ENCODE measurements at regions not wholly inside any gene's neighbourhood (a gene's known extent, or its start where the extent isn't known, plus 50 kb on each side); places are given as distances from the start of the nearest gene placed in this dataset.
A peak's percentile ranks its signal among the peaks of the same experiment; 100 is the strongest.

- DNase-seq, result no peak
Observed at GRCh38 chr17:77366206-77366557, 225.4 kb downstream of the SEC14L1 start.

- peak; percentile 33 for DNase-seq
Observed at GRCh38 chr17:77366558-77367245, 225.9 kb downstream of the SEC14L1 start.

GRCh38 chr17:77369544-77369971 is 228.8 kb downstream of the SEC14L1 start:
- no peak for DNase-seq

GRCh38 chr17:77370586-77370985 is 229.8 kb downstream of the SEC14L1 start:
- peak; percentile 36 for DNase-seq

GRCh38 chr17:77371117-77371887 is 230.5 kb downstream of the SEC14L1 start:
- no peak for DNase-seq

GRCh38 chr17:77371888-77372443 is 231.2 kb downstream of the SEC14L1 start:
- DNase-seq, result no peak

DNA sequence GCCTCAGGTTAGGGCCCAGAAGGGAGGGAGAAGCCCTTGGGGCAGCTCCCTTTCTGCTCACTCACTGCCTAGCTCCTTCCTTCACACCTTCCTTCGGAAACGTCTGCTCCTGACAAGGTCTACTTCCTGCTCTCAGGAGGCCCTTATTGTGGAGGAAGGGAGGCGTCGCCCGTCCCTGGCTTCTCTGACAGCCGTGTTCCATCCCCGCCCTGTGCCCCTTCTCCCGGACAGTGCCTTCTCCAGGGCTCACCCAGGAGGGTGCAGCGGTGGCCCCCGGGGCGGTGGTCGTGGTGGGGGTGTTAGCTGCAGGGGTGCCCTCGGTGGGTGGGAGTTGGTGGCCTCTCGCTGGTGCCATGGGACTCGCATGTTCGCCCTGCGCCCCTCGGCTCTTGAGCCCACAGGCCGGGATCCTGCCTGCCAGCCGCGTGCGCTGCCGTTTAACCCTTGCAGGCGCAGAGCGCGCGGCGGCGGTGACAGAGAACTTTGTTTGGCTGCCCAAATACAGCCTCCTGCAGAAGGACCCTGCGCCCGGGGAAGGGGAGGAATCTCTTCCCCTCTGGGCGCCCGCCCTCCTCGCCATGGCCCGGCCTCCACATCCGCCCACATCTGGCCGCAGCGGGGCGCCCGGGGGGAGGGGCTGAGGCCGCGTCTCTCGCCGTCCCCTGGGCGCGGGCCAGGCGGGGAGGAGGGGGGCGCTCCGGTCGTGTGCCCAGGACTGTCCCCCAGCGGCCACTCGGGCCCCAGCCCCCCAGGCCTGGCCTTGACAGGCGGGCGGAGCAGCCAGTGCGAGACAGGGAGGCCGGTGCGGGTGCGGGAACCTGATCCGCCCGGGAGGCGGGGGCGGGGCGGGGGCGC is 231.9 kb downstream of the SEC14L1 start:
- peak; percentile 96 for DNase-seq

DNA sequence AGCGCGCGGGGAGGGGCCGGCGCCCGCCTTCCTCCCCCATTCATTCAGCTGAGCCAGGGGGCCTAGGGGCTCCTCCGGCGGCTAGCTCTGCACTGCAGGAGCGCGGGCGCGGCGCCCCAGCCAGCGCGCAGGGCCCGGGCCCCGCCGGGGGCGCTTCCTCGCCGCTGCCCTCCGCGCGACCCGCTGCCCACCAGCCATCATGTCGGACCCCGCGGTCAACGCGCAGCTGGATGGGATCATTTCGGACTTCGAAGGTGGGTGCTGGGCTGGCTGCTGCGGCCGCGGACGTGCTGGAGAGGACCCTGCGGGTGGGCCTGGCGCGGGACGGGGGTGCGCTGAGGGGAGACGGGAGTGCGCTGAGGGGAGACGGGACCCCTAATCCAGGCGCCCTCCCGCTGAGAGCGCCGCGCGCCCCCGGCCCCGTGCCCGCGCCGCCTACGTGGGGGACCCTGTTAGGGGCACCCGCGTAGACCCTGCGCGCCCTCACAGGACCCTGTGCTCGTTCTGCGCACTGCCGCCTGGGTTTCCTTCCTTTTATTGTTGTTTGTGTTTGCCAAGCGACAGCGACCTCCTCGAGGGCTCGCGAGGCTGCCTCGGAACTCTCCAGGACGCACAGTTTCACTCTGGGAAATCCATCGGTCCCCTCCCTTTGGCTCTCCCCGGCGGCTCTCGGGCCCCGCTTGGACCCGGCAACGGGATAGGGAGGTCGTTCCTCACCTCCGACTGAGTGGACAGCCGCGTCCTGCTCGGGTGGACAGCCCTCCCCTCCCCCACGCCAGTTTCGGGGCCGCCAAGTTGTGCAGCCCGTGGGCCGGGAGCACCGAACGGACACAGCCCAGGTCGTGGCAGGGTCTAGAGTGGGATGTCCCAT is 232.8 kb downstream of the SEC14L1 start:
- DNase-seq, result peak; percentile 60

DNA sequence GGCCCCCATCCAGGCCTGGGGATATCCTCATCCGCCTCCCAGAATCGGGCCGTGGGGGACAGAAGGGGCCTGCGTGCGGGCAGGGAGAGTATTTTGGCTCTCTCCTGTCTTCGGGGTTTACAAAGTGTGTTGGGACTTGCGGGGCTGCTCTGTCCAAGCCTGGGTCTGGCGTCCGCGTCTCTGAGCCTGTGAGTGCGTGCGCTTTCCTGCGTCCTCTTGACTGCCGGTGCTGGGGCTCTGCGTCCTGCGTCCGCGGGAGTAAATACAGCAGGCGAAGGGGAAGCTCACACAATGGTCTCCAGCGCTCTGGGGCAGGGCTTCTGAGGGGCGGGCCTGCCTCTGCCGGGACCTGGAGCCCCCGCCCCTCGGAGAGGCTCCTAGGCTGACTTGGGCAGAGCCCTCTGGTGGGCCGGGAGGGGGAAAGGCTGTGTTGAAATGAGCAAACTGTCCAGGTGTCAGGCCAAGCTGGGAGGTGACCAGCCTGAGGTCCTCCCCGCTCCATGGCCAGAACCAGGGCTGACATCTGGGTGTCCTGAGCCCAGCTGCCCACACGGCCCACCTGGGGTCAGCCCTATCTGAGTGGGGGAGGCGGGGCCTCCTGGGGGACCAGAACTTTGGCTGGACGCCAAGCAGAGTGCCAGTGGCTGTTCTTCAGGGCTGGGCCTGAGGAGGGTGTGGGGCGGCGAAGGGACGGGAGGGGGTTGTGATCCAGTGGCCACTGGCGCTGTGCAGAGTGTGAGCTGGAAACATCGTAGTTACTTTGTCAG is 233.6 kb downstream of the SEC14L1 start:
- DNase-seq, result peak; percentile 89

DNA sequence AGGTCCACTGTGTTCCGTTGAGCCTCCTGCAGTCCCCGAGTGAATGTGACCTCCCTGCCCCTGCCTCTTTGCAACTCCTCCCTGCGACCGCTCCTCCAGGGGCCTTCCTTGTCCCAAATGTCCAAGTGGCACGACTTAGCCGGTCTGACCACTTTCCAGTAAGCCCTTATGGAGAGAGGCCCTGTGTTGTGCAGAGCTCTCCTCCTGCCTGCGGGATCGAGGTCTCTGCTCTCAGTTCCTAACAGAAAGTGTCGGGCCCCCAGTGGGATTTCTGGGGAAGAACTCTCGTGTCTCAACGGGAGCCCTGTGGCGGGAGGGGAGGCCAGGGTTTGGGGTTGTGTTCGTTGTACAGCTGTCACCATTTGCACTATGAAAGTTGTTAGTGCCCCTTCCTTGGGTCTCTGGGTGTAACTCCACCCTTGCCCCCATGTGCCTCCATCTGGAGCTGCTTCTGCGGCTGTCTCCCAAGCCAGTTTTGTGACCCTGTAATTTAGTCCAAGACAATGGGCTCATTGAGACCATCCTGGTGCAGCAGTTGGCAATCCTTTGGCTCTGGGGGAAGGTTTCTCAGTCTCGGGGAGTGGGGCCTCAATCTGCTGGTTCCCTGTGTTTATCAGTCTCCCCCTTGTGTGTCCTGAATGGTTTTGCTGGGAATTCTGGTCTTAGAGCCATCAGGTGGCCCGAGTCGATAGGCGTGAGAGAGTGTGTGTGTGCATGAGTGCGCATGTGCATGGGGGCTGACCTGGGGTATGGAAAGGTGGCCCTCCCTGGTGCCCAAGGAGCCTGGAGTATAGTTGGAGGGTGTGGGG is 234.5 kb downstream of the SEC14L1 start:
- DNase-seq, result no peak

DNA sequence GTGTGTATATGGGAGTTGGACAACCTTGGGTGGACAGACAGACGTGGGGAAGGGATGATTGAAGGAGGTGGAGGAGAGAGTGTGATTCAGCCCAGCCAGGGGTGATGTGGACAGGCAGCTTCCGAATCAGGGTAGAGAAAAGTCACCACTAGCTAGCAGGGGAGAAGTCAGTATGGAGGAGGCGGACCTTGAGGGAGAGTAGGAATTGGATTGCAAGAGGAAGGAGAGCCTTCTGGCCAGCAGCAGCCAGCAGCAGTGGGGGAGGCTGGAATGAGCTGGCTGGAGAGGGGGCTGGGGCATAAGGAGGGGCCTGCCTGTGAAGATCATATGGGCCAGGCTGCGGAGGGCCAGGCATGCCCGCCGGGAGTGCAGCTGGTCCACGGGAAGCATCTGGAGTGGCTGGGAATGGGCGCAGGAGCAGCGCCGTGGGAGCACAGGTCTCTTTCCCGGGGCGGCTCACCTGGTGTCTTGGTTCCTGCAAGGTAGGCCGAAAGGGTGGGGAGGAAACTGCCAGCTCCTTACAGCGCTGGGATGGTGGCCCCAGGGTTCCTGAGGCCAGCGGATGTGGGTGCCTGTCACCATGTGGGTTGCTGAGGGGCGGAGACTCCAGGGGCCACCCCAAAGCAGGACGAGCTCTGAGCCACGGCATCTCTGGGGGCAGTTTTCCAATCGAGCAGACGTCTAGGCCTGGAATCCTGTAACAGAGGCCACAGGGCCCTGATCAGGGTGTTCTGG is 235.3 kb downstream of the SEC14L1 start:
- DNase-seq, result peak; percentile 76

DNA sequence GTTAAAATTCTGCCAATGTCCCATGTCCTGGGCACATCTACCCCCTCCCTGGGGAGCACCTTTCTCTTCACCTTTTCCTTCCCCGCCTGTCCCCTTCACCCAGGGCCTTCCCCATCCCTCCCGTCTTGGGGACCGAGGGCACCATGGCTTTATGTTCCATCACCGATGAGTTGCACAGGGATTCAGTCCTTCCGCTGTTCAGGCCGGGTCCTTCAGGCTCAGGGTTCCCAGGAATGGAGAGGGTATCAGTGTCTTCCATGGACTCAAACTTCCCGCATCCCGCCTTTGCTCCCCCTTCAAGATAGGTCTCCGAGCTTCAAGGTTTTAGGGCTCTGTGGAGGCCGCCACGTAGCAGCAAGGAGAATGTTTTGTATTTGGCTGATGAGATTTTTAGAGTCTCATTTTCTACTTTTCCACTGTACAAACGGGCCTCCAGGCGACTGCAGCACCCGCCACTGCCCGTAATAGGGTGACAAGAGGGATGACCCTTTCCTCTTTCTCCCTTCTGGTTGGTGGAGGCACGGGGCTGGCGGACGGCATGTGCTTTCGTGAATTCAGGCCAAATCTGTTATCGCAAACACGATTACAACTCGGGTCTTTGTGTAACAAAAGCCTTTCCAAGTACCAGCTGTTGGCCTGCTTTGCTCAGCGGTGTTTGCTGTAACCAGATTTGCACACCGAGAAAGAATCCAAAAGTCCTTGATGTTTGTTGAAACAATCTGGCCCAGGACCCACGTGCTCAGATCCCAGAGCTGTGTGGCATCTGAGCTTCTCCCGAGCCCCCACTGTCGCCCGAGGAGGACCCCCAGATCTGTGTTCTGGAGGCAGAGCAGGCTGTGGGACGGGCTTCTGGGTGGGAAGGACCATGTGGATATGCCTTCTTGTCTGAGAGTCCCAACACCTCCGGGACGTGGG is 236.3 kb downstream of the SEC14L1 start:
- no peak for DNase-seq

DNA sequence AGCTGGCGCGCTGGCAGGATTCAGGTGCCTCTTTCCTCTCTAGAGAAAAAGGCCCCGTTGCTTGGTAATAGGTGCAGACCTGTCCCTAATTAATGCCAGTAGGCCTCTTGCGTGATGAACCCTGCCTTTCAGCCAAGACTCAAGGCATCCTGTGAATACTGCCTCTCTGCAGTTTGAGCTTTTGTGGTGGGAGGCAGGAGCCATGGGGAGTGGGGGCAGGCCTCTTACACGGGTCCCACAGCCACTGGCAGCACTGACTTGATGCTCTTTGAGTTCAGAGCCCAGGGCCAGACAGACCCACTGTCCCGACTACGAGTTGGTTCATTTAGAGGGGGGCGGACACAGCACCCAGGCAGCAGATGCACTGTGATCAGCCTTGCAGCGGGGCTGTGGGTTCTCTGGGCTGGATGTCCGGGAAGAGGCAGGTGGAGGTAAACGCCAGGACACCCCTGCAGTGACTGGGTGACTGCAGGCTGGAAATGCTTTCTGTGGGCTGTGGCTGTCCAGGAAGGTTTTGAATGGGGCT is 237.0 kb downstream of the SEC14L1 start:
- no peak for DNase-seq

GRCh38 chr17:77378318-77379064 is 237.7 kb downstream of the SEC14L1 start:
- no peak for DNase-seq

DNA sequence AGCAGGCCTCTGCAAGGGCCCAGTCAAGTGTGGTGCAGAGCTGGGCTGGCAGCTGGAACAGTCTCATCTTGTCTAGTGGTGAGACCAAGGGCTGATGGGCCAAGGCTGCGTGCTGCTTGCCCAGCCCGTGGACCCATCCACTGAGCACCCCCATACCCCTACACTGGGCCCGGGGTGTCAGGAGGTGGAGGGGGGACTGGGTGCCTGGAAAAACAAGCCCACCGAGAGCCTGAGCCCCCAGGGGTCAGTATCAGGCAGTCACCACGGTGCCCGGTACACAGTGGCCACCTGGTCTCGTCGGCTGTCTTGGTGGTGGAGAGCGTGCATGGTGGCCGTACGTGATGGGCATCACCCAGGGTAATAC is 238.3 kb downstream of the SEC14L1 start:
- DNase-seq, result no peak

GRCh38 chr17:77379832-77380231 is 239.1 kb downstream of the SEC14L1 start:
- DNase-seq, result no peak

GRCh38 chr17:77380395-77381184 is 239.8 kb downstream of the SEC14L1 start:
- no peak for DNase-seq
